TTC549 (cell line): ENCODE measurements at regions not wholly inside any gene's neighbourhood (a gene's known extent, or its start where the extent isn't known, plus 50 kb on each side); places are given as distances from the start of the nearest gene placed in this dataset.
"Not testable (repeated sequence)": the region's sequence is repeated elsewhere in the genome, so short reads cannot be mapped to it uniquely, and the experiment has no call there.

ENCODE experiments used
- FAIRE-seq: peaks from 2 replicates; lab custom pipeline; 2012; peaks lifted over from hg19 to GRCh38; lab: Jason Lieb, UNC

- no peak for FAIRE-seq
Measured at GRCh38 chr2:13698847-13699246, 933.7 kb upstream of the LRATD1 start.

GRCh38 chr2:13699939-13700338 lies 932.6 kb upstream of the LRATD1 start:
- not testable (repeated sequence) for FAIRE-seq

DNA sequence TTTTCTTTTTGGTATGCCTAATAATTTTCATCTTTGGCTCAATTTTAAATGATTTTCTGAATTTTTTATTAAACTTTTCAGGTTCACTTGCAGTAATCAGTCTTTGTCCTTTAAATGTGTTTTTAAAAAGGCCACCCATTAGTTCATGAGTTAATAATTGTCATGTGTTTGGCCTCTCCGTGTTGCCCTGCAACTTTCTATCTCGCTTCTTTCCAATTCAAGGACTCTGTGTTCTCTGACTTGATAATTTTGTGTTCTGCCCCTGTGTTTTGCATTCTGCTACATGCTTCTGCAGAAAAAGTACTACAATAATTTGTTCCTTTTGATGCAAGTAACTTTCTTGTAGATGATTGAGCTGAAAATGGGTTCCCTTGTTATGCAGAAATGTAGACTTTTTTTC lies 921.4 kb upstream of the LRATD1 start:
- no peak for FAIRE-seq

GRCh38 chr2:13714466-13714865 lies 918.1 kb upstream of the LRATD1 start:
- no peak for FAIRE-seq

DNA sequence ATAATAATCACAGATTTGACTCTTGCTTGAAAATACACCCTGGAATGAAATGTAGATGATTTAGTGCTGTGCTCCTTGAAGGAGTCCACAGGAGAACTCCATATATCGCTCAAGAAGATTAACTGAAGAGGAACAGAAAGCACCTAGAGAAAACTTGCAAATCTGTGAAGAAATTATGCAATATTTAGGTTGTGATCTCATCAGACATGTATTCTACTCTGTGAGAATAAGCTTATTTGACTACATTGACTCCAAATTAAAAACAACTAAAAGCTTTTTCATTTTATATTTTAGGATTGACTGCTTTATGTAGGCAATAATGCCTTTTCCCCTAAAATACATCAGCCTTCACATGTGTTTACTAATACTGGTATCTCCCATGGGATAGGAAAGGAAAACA lies 906.6 kb upstream of the LRATD1 start:
- no peak for FAIRE-seq

DNA sequence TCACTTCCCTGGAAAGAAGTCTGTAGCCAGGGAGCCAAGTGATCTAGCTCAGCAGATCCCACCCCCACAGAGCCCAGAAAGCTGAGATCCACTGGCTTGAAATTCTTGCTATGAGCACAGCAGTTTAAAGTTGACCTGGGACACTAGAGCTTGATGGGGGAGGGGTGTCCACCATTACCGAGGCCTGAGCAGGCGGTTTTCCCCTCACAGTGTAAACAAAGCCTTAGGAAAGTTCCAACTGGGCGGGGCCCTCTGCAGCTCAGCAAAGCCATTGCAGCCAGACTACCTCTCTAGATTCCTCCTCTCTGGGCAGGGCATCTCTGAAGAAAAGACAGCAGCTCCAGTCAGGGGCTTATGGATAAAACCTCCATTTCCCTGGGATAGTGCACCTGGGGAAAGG lies 887.2 kb upstream of the LRATD1 start:
- FAIRE-seq: no peak

- no peak for FAIRE-seq
Measured at GRCh38 chr2:13751955-13752354, 880.6 kb upstream of the LRATD1 start.

GRCh38 chr2:13758412-13758811 lies 874.1 kb upstream of the LRATD1 start:
- FAIRE-seq: no peak

- FAIRE-seq: no peak
Measured at GRCh38 chr2:13768274-13768673, 864.2 kb upstream of the LRATD1 start.

GRCh38 chr2:13770279-13770678 lies 862.2 kb upstream of the LRATD1 start:
- no peak for FAIRE-seq

GRCh38 chr2:13779996-13780395 lies 852.5 kb upstream of the LRATD1 start:
- no peak for FAIRE-seq

DNA sequence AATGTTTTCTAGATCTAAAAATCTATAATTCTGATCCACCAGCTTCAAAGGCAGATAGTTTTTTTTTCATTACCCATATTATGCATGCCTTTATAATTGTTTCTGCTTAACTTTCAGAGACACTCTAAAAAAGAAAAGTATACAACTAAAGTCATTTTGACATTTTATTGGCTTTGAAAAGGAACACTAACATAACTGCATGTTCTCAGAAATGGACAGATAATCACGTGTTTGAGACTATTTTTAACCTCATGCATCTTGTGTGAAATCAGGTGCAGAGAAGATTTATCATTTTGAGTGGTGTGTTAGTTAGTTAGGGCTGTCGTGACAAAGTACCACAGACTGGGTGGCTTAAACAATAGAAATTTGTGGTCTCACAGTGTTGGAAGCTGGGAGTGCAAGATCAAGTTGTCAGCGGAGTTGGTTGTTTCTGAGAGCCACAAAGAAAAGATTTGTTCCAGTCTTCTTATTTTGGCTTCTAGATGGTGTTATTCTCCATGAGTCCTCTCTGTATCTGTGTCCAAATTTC lies 841.4 kb upstream of the LRATD1 start:
- no peak for FAIRE-seq

- FAIRE-seq: no peak
Measured at GRCh38 chr2:13806539-13806938, 826.0 kb upstream of the LRATD1 start.

- no peak for FAIRE-seq
Measured at GRCh38 chr2:13813236-13813635, 819.3 kb upstream of the LRATD1 start.

- no peak for FAIRE-seq
Measured at GRCh38 chr2:13818002-13818401, 814.5 kb upstream of the LRATD1 start.

DNA sequence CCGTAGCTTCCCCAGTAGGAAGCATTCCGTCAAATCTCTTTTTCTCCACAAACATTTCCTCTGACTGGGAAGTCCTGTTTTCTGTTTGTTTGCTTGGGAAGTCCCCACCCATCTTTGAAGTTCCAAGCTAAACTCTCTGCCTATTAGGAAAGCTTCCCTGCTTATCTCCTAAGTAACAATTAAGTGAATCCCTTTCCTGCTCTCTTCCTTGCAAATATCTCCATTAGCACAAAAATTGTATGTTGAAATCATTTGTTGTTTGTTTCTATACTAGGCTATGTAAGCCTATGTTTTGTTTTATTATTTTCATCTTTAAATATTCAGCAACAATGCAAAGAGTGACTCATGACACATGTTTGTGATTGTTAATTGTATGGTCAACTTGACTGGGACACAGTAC lies 812.6 kb upstream of the LRATD1 start:
- FAIRE-seq: no peak

DNA sequence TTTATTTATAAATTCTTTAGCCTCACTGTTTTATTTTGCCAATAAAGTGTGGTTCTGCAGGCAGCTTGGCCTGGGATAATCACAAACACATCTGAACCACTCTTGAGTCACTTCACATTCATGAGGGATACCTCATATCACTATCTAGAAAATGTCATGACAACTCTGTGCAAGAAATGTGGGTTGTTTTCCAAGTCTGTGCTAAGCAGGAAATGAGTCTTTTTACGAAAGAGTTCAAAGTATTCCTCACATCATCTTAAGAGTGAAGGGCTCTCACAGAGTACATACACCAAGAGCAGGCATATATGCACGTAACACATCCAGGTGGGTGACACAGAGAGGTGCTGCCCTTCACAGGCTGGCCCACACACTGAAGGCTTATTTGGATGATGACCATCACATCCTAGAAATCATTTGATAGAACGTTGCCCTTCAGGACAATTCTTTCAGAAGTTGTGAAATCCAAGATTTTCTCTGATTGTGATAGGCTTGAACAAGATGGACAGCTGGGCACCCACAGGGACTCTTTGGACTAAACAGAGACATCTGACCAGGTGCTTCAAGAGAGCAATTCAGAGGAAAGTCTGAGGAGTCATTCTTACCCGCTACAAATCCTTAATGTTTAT lies 811.1 kb upstream of the LRATD1 start:
- FAIRE-seq: no peak

DNA sequence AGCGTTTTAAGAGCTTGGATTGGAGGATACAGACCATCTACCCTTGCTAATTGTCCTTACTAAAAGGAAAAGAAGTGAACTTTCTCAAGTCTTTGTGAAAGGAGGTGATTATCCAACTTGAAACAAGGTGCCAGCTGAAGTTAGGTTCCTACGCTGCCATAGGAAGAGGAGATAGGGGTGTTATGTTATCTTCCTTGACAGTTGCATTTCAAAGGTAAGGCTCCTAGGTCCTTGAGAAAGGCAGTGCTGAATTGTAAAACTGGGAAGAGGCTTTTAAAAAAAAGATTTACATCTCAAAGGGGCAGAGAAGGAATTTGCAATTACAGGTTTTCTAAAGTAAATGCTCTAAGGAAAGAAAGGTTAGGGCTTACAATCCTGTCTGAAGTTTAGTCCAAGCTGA lies 810.2 kb upstream of the LRATD1 start:
- FAIRE-seq: no peak

GRCh38 chr2:13826314-13826853 lies 806.1 kb upstream of the LRATD1 start:
- FAIRE-seq: no peak

GRCh38 chr2:13858626-13859025 lies 773.9 kb upstream of the LRATD1 start:
- FAIRE-seq: no peak

DNA sequence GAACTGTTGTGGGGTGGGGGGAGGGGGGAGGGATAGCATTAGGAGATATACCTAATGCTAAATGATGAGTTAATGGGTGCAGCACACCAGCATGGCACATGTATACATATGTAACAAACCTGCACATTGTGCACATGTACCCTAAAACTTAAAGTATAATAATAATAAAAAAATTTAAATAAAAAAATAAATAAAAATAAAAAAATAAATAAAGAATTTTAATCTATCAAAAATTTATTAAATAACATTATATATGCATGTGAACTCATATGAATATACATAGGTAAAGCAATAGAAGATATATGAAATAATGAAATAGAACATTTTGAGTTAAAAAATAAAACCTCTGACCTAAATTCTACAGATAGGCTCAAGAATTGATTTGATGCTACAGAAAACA lies 764.2 kb upstream of the LRATD1 start:
- not testable (repeated sequence) for FAIRE-seq

GRCh38 chr2:13876491-13877037 lies 756.0 kb upstream of the LRATD1 start:
- no peak for FAIRE-seq

DNA sequence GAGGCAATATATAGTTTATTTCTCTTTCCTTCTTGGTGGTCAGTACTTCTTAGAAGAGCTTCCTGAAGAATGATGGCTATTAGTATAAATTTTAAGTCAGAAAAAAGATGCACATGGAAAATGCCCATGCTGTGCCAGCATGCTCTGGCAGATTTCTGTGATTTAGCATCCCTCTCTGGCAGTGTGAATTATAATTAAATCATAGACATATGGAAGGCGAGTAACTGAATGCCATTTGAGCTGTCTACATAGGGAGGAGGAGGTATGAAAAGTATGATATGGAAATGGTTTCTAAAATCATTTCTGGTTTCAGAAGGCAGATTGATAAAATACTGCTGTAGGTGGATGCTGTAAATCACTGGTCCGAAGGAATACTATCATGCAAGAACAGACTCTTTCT lies 754.9 kb upstream of the LRATD1 start:
- FAIRE-seq: no peak
